HepG2 (cell line): ENCODE measurements at regions not wholly inside any gene's neighbourhood (a gene's known extent, or its start where the extent isn't known, plus 50 kb on each side); places are given as distances from the start of the nearest gene placed in this dataset.

Experiments used
- ATAC-seq: fragments of 200-7000 bp; cut with Tn5 transposase; 3 replicates; pipeline ENCODE4 v1.9.1; 2020; ENCODE audit warnings: mild to moderate bottlenecking, moderate library complexity
- BruUV-seq: library from RNA; stranded (reverse); fragments of 400-500 nt; replicated peaks from 2 replicates; lab custom pipeline; 2021; lab: Mats Ljungman, UMichigan
- CTCF ChIA-PET: fragments of 300-600 bp; formaldehyde crosslinking; extraction: SDS; loops from one replicate; lab custom pipeline; 2021; ENCODE audit warnings: low total read pairs, inconsistent platforms, low intra/inter-chr PET ratio; lab: Yijun Ruan, JAX
- POLR2A ChIA-PET: fragments of 350-600 bp; sonication (Branson Sonifier 250); formaldehyde crosslinking; loops from one replicate; lab custom pipeline; 2020; ENCODE audit warnings: antibody characterized with exemption, inconsistent platforms; lab: Yijun Ruan, JAX
- DNase-seq: peaks from one replicate; pipeline ENCODE4 v3.0.0-alpha.2; 2015; ENCODE audit warnings: low spot score
- FAIRE-seq: peaks from 3 replicates; lab custom pipeline; 2011; peaks lifted over from hg19 to GRCh38; lab: Jason Lieb, UNC
- H2AFZ ChIP-seq: one replicate; pipeline ENCODE4 v1.6.1; 2011; ENCODE audit warnings: low read length, inconsistent platforms
- H3K27ac ChIP-seq: fragments of 300-600 bp; 3 replicates; pipeline ENCODE4 v1.8.0; 2011; ENCODE audit warnings: mixed run types, mild to moderate bottlenecking, mixed read lengths, low read length, inconsistent platforms; ENCODE audit not compliant: insufficient read depth; ENCODE audit errors: extremely low read length
- H3K27me3 ChIP-seq, 2 experiments: fragments of 200-600 bp in 1 of 2; 2 replicates in 1 of 2; 3 replicates in 1 of 2; pipeline versions ENCODE4 v1.6.0 to v1.8.0; 2011; ENCODE audit warnings: low read length in 2 of 2, mild to moderate bottlenecking in 2 of 2, moderate library complexity in 2 of 2, inconsistent platforms in 1 of 2; ENCODE audit not compliant: insufficient read depth in 2 of 2, control insufficient read depth in 1 of 2
- H3K36me3 ChIP-seq, 2 experiments: fragments of 200-600 bp in 1 of 2; replicated peaks in 1 of 2; 2 replicates in 1 of 2; 3 replicates in 1 of 2; pipeline versions ENCODE4 v1.5.1 to v1.8.0; 2011; ENCODE audit warnings: low read length in 2 of 2, inconsistent platforms in 1 of 2; ENCODE audit not compliant: insufficient read depth in 2 of 2, control insufficient read depth in 1 of 2
- H3K4me1 ChIP-seq: 2 replicates; pipeline ENCODE4 v1.5.1; 2012; ENCODE audit warnings: low read length, inconsistent platforms; ENCODE audit not compliant: insufficient read depth
- H3K4me2 ChIP-seq: 2 replicates; pipeline ENCODE4 v1.6.0; 2011; ENCODE audit warnings: low read depth, low read length, inconsistent platforms
- H3K4me3 ChIP-seq, 3 experiments: fragments of 200-600 bp in 1 of 3; sonication (generic), shearing (Covaris generic) in 1 of 3; replicated peaks in 1 of 3; 2 replicates each; pipeline ENCODE4 v1.5.1; 2011 to 2016; ENCODE audit warnings: low read length in 3 of 3, inconsistent platforms in 2 of 3, low read depth in 2 of 3, mild to moderate bottlenecking in 2 of 3, control low read depth in 1 of 3, mixed read lengths in 1 of 3; ENCODE audit not compliant: insufficient read depth in 1 of 3
- H3K79me2 ChIP-seq: one replicate; pipeline ENCODE4 v1.6.1; 2011; ENCODE audit warnings: low read length, inconsistent platforms; ENCODE audit not compliant: insufficient read depth
- H3K9ac ChIP-seq: 2 replicates; pipeline ENCODE4 v1.6.0; 2011; ENCODE audit warnings: mild to moderate bottlenecking, low read depth, low read length, inconsistent platforms; ENCODE audit not compliant: insufficient read depth
- H3K9me3 ChIP-seq: 2 replicates; pipeline ENCODE4 v1.5.1; 2012; ENCODE audit warnings: mild to moderate bottlenecking, low read length
- H4K20me1 ChIP-seq: 2 replicates; pipeline ENCODE4 v1.6.0; 2011; ENCODE audit warnings: inconsistent platforms, mild to moderate bottlenecking, low read length, moderate library complexity; ENCODE audit not compliant: insufficient read depth
- CHCHD3 ChIP-seq: sonication (generic); formaldehyde crosslinking; IDR thresholded peaks from 2 replicates; pipeline ENCODE4 v1.8.0; 2022; ENCODE audit warnings: mild to moderate bottlenecking, missing genetic modification reagents, moderate library complexity
- CHD4 ChIP-seq: fragments of 200-600 bp; sonication (generic); IDR thresholded peaks from 2 replicates; pipeline ENCODE4 v1.7.0; 2017; ENCODE audit warnings: mild to moderate bottlenecking, low read length, borderline replicate concordance
- CSRNP2 ChIP-seq: sonication (generic); formaldehyde crosslinking; conservative IDR thresholded peaks from 2 replicates; pipeline ENCODE4 v1.8.0; 2022; ENCODE audit warnings: low read depth, missing genetic modification reagents
- DR1 ChIP-seq: sonication (generic); formaldehyde crosslinking; IDR thresholded peaks from 2 replicates; pipeline ENCODE4 v1.8.0; 2021; ENCODE audit warnings: mild to moderate bottlenecking, missing genetic modification reagents, inconsistent platforms
- MAFF ChIP-seq: IDR thresholded peaks from 2 replicates; pipeline ENCODE4 v1.6.1; 2011; ENCODE audit warnings: low read depth, low read length, improper control_type of control experiment
- MTA3 ChIP-seq: sonication (generic); formaldehyde crosslinking; IDR thresholded peaks from 2 replicates; pipeline ENCODE4 v1.4.0; 2020; ENCODE audit warnings: missing genetic modification reagents
- SALL1 ChIP-seq: sonication (generic); formaldehyde crosslinking; IDR thresholded peaks from 2 replicates; pipeline ENCODE4 v1.8.0; 2022; ENCODE audit warnings: mild to moderate bottlenecking, missing genetic modification reagents
- SIX4 ChIP-seq: sonication (generic); formaldehyde crosslinking; IDR thresholded peaks from 2 replicates; pipeline ENCODE4 v1.4.0; 2020; ENCODE audit warnings: missing genetic modification reagents
- THRA ChIP-seq: sonication (generic); formaldehyde crosslinking; IDR thresholded peaks from 2 replicates; pipeline ENCODE4 v1.4.0; 2020; ENCODE audit warnings: missing genetic modification reagents, borderline replicate concordance
- ZBTB20 ChIP-seq: sonication (generic); formaldehyde crosslinking; IDR thresholded peaks from 2 replicates; pipeline ENCODE4 v1.8.1; 2023; ENCODE audit warnings: missing genetic modification reagents, low read depth, mild to moderate bottlenecking, borderline replicate concordance
- ZFP36L2 ChIP-seq: sonication (generic); formaldehyde crosslinking; IDR thresholded peaks from 2 replicates; pipeline ENCODE4 v1.4.0; 2020; ENCODE audit warnings: missing genetic modification reagents
- ZFP37 ChIP-seq: sonication (generic); formaldehyde crosslinking; IDR thresholded peaks from 2 replicates; pipeline ENCODE4 v1.4.0; 2020; ENCODE audit warnings: missing genetic modification reagents, borderline replicate concordance
- ZNF136 ChIP-seq: sonication (generic); formaldehyde crosslinking; IDR thresholded peaks from 2 replicates; pipeline ENCODE4 v1.8.1; 2022; ENCODE audit warnings: low read depth, mild to moderate bottlenecking, moderate library complexity, missing genetic modification reagents
- ZNF296 ChIP-seq: sonication (generic); formaldehyde crosslinking; conservative IDR thresholded peaks from 2 replicates; pipeline ENCODE4 v1.5.0; 2020; ENCODE audit warnings: mild to moderate bottlenecking, missing genetic modification reagents
- ZNF670 ChIP-seq: sonication (generic); formaldehyde crosslinking; IDR thresholded peaks from 2 replicates; pipeline ENCODE4 v1.8.0; 2022; ENCODE audit warnings: mild to moderate bottlenecking, missing genetic modification reagents, borderline replicate concordance
- WGBS: methylation state at CpG from one replicate; pipeline ENCODE4 v1.1.6; 2017; ENCODE audit warnings: low lambda C conversion rate; 5-methylcytosine and 5-hydroxymethylcytosine counted together
- in situ Hi-C: cut with HindIII; loops from 2 replicates; pipeline ENCODE4 v1.10.0; 2017; ENCODE audit warnings: low pct_unique_long_range_greater_than_20kb; ENCODE audit not compliant: extremely low pct_ligation_motif_present
- intact Hi-C: fragments of 100-400 bp; cut with micrococcal nuclease; formaldehyde crosslinking; loops from one replicate; pipeline ENCODE4 v1.10.0; 2022; ENCODE audit not compliant: unreplicated experiment
- TF ChIP-seq, protein P1 (sequence below): sonication (generic); formaldehyde crosslinking; IDR thresholded peaks from 2 replicates; pipeline ENCODE4 v1.5.1; 2020; ENCODE audit warnings: missing genetic modification reagents, mild to moderate bottlenecking, borderline replicate concordance
- TF ChIP-seq, protein P2 (sequence below): sonication (generic); formaldehyde crosslinking; IDR thresholded peaks from 2 replicates; pipeline ENCODE4 v1.8.0; 2022; ENCODE audit warnings: missing genetic modification reagents, low read depth, mild to moderate bottlenecking, borderline replicate concordance
- TF ChIP-seq, protein P3 (sequence below): sonication (generic); formaldehyde crosslinking; IDR thresholded peaks from 2 replicates; pipeline ENCODE4 v1.8.1; 2023; ENCODE audit warnings: mild to moderate bottlenecking, inconsistent platforms, moderate library complexity, missing genetic modification reagents, borderline replicate concordance

- FAIRE-seq (no peak), DNase-seq (no peak), ATAC-seq (no peak)
- no peak overlapping the region for H3K27ac ChIP-seq
- no peak overlapping the region for H3K4me2 ChIP-seq
- ChIA-PET POLR2A (no interaction called here), CTCF (no interaction called here)
- no peak overlapping the region for H3K4me3 ChIP-seq
- H3K9me3 ChIP-seq = no peaks in the 10 kb centered on the region
- H3K79me2 ChIP-seq = no peaks in the 10 kb centered on the region
- no peaks in the 10 kb centered on the region for H4K20me1 ChIP-seq
- intact Hi-C loops = no loop called here
- 25% methylated on average over 12 of the region's 12 CpGs for WGBS
- BruUV-seq = no TSS peak
- no peak overlapping the region for H3K9ac ChIP-seq
- no peaks in the 10 kb centered on the region for H3K36me3 ChIP-seq
- peaks cover 2 to 25% of the 10 kb centered on the region in 2 experiments; a peak in 3 of 5 replicates for H3K27me3 ChIP-seq
- no peaks in the 10 kb centered on the region for H3K4me1 ChIP-seq
- in situ Hi-C loops = loop anchor here (10.0 kb wide), 1 partner anchor 94 kb away; no protein-coding TSS in a partner anchor
- no peak overlapping the region for H2AFZ ChIP-seq
- TF ChIP-seq MTA3 (CRISPR knock-in tag) (no peak), CHCHD3 (CRISPR knock-in tag) (no peak), ZBTB20 (no peak), ZNF296 (CRISPR knock-in tag) (no peak), SIX4 (CRISPR knock-in tag) (no peak), THRA (CRISPR knock-in tag) (no peak), MAFF (no peak), ZFP37 (CRISPR knock-in tag) (no peak), ZFP36L2 (CRISPR knock-in tag) (no peak), ZNF136 (CRISPR knock-in tag) (no peak), SALL1 (CRISPR knock-in tag) (no peak), CSRNP2 (no peak), ZNF670 (no peak), DR1 (CRISPR knock-in tag) (no peak), CHD4 (no peak)
- TF ChIP-seq, protein P1, sequence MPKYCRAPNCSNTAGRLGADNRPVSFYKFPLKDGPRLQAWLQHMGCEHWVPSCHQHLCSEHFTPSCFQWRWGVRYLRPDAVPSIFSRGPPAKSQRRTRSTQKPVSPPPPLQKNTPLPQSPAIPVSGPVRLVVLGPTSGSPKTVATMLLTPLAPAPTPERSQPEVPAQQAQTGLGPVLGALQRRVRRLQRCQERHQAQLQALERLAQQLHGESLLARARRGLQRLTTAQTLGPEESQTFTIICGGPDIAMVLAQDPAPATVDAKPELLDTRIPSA (CRISPR knock-in tag) = no peak
- TF ChIP-seq, protein P2, sequence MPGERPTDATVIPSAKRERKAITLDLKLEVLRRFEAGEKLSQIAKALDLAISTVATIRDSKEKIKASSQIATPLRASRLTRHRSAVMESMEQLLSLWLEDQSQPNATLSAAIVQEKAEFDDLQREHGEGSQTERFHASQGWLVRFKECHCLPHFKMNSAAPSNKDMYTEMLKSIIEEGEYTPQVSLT (CRISPR knock-in tag) = no peak
- TF ChIP-seq, protein P3, sequence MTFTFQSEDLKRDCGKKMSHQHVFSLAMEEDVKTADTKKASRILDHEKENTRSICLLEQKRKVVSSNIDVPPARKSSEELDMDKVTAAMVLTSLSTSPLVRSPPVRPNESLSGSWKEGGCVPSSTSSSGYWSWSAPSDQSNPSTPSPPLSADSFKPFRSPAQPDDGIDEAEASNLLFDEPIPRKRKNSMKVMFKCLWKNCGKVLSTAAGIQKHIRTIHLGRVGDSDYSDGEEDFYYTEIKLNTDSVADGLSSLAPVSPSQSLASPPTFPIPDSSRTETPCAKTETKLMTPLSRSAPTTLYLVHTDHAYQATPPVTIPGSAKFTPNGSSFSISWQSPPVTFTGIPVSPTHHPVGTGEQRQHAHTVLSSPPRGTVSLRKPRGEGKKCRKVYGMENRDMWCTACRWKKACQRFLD = no peak
Observed at GRCh38 chr6:156658186-156658965, 118.8 kb upstream of the ARID1B start.
